ENCODE measurements at regions not wholly inside any gene's neighbourhood (a gene's known extent, or its start where the extent isn't known, plus 50 kb on each side); places are given as distances from the start of the nearest gene placed in this dataset.
"Not testable (repeated sequence)": the region's sequence is repeated elsewhere in the genome, so short reads cannot be mapped to it uniquely, and the experiment has no call there.

GRCh38 chr17:30714825-30715622, 109.5 kb downstream of the CRLF3 start:
- BruUV-seq (replicated peaks); H3K9ac ChIP-seq (ENCODE audit: insufficient read depth, low read depth, low read length); H3K27me3 ChIP-seq (ENCODE audit: control insufficient read depth in 1 of 2, insufficient read depth in 2 of 2, low read length in 2 of 2); H3K9me3 ChIP-seq (ENCODE audit: low read length); H4K20me1 ChIP-seq (ENCODE audit: insufficient read depth, low read length); H3K4me3 ChIP-seq (replicated peaks in 1 of 3; ENCODE audit: insufficient read depth in 1 of 3, low read depth in 2 of 3, low read length in 3 of 3); H3K36me3 ChIP-seq (replicated peaks in 1 of 2; ENCODE audit: control insufficient read depth in 1 of 2, insufficient read depth in 2 of 2, low read length in 2 of 2); intact Hi-C loops (cut with micrococcal nuclease; ENCODE audit: unreplicated experiment); H2AFZ ChIP-seq (ENCODE audit: low read length); H3K4me2 ChIP-seq (ENCODE audit: low read depth, low read length); in situ Hi-C loops (cut with HindIII; ENCODE audit: extremely low pct_ligation_motif_present, low pct_unique_long_range_greater_than_20kb); H3K27ac ChIP-seq (ENCODE audit: extremely low read length, insufficient read depth, low read length); POLR2A ChIA-PET; TF ChIP-seq FOXA1 (IDR thresholded peaks at IDR 0.05): not testable (repeated sequence)
- DNase-seq (ENCODE audit: low spot score) (peak; percentile 42), ATAC-seq (peak; percentile 83), FAIRE-seq (peak; percentile 61)
- Histone ChIP-seq H3K79me2 (ENCODE audit: insufficient read depth, low read length) (peaks cover 12% of the 10 kb centered on the region), H3K4me1 (ENCODE audit: insufficient read depth, low read length) (peaks cover 21% of the 10 kb centered on the region)
- CTCF ChIA-PET (ENCODE audit: low intra/inter-chr PET ratio, low total read pairs): interaction anchor here (1.3 kb wide), 1 partner anchor 238 kb away, joined by 4 read pairs; the partner anchor contains the start of gene GOSR1
- 47% methylated on average over 25 of the region's 25 CpGs for WGBS (ENCODE audit: low lambda C conversion rate)
- TF ChIP-seq HDAC1 (CRISPR knock-in tag; IDR thresholded peaks at IDR 0.05) (peak; percentile 29; the same call in 1 of the 2 replicates), ZKSCAN5 (CRISPR knock-in tag; IDR thresholded peaks at IDR 0.05) (peak; percentile 80), ARID4A (CRISPR knock-in tag; IDR thresholded peaks at IDR 0.05; ENCODE audit: borderline replicate concordance) (peak; percentile 22; the same call in 1 of the 2 replicates), FOXA1 (CRISPR knock-in tag; IDR thresholded peaks at IDR 0.05) (peak; percentile 37; the same call in 1 of the 2 replicates), KAT8 (CRISPR knock-in tag; IDR thresholded peaks at IDR 0.05) (0 out of 2 replicates have a peak, but pooled peaks have one; percentile 34), HNF4A (CRISPR knock-in tag; IDR thresholded peaks at IDR 0.05) (0 out of 2 replicates have a peak, but pooled peaks have one; percentile 4), ZMYM3 (CRISPR knock-in tag; IDR thresholded peaks at IDR 0.05) (peak; percentile 91), ZFX (CRISPR knock-in tag; IDR thresholded peaks at IDR 0.05; ENCODE audit: low read depth) (peak; percentile 47; the same call in 1 of the 2 replicates), ZFP91 (CRISPR knock-in tag; IDR thresholded peaks at IDR 0.05; ENCODE audit: borderline replicate concordance) (peak; percentile 45; the same call in 1 of the 2 replicates), ZNF7 (CRISPR knock-in tag; IDR thresholded peaks at IDR 0.05) (peak; percentile 86)
- TF ChIP-seq, protein P1, sequence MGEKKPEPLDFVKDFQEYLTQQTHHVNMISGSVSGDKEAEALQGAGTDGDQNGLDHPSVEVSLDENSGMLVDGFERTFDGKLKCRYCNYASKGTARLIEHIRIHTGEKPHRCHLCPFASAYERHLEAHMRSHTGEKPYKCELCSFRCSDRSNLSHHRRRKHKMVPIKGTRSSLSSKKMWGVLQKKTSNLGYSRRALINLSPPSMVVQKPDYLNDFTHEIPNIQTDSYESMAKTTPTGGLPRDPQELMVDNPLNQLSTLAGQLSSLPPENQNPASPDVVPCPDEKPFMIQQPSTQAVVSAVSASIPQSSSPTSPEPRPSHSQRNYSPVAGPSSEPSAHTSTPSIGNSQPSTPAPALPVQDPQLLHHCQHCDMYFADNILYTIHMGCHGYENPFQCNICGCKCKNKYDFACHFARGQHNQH (CRISPR knock-in tag; IDR thresholded peaks at IDR 0.05): peak; percentile 40; the same call in 1 of the 2 replicates
- TF ChIP-seq, protein P2, sequence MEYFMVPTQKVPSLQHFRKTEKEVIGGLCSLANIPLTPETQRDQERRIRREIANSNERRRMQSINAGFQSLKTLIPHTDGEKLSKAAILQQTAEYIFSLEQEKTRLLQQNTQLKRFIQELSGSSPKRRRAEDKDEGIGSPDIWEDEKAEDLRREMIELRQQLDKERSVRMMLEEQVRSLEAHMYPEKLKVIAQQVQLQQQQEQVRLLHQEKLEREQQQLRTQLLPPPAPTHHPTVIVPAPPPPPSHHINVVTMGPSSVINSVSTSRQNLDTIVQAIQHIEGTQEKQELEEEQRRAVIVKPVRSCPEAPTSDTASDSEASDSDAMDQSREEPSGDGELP (IDR thresholded peaks at IDR 0.05; ENCODE audit: borderline replicate concordance, low read depth): peak; percentile 65; the same call in 1 of the 2 replicates
